HK-2 (cell line): ENCODE measurements at regions not wholly inside any gene's neighbourhood (a gene's known extent, or its start where the extent isn't known, plus 50 kb on each side); places are given as distances from the start of the nearest gene placed in this dataset.
A peak's percentile ranks its signal among the peaks of the same experiment; 100 is the strongest.
"Not testable (repeated sequence)": the region's sequence is repeated elsewhere in the genome, so short reads cannot be mapped to it uniquely, and the experiment has no call there.

Experiments
- DNase-seq: peaks from one replicate; pipeline ENCODE4 v3.0.0-alpha.2; 2018; ENCODE audit not compliant: unreplicated experiment

DNA sequence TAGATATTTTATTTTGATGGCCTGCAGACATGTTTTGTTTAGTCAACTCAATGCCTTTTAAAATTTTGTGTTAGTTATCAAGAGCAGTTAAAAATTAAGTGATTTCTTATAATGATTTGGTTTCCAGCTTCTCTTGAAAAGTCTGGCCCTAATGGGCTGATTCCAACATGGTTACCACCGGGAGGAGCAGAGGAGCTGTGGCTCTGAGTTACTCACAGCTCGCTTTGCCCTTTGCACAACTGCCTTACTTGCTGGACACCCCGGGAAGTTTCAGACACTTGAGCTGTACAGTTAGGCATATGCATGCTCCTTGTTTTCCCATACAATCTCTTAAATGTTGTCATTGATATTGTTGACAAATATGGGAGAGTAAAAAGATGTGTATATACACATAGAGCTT is 173.1 kb upstream of the MMS22L start:
- DNase-seq, result no peak

DNA sequence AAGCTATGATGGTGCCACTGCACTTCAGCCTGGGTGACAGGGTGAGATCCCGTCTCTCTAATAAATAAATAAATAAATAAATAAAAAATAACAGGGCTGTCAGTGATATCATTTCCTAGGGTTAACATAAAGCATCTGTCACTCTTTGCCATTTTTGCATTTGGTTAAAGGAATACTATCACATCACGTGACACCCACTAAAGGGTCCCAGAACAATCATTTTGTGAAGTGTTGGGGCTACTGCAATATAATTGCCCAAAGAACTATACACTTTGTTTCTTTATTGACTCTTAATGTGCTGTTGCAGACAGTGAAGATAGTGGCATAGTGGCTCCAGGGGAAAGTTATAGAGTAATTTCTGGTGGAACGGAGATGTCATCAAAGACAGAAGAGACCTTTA is 176.5 kb upstream of the MMS22L start:
- no peak for DNase-seq

DNA sequence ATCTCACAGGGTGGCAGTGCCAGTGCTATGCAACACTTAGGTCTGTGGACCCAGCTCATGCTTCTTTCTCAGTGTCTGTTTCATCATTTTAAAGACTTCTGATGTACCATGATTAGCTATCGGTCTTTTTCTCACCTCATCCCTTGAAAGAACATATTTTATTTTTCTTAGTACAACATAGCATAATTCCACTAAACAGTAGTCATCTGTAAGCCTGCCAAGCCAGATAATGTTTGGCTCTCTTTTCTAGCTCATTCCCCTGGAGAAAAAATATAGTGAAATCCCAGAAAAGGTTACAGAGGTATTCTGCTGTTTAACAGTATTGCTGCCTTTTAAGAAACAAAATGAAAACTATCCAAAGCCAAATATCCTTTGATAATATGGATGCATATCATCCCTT is 177.0 kb upstream of the MMS22L start:
- DNase-seq, result no peak

DNA sequence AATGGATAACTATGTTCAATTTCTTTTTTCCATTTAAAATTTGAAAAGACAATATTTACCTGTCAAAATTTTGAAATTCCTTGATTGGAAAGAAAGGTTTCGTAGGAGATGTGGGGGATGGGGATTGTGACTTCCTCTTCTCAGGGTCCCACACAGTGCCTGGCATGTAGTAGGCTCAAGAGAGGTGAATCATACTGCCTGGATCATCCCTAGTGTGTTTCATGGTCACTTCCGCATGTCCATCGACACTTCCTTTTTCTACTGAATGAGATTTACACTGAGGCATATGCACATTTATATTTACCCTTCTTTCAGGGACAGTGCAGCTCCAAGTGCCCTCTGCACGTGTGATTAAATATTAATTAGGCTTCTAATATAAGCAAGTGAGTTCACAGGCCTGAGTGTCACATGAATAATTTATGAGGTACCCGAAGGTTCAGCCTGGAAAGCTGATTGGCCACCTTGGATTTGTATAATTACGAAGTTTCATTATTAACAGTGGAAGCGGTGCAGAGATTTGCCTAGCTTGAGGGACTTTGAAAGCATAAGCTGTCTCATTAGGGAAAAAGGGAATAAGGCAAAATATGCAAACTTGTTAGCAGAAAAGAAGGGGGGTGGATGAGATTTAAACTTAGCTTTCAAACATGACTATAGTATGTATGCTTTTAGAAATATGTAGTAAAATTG is 177.5 kb upstream of the MMS22L start:
- DNase-seq, result no peak

DNA sequence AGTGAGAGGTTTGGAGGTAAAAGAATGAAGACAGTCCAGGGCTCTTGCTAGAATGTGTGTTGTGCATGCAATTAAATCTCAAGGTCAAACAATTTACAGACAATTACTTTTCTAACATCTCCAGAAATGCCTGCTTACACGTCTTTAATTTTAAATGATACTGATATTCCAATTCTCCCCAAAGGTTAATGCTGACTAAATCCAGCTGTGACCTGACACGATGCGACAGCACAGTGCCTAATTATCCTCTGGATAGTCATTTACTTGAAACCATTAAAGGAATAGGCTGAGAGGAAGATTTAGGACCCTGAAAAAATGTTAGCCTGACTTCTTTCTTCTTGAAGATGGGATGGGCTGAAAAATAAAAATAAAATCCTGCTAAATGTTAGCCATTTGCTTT is 178.2 kb upstream of the MMS22L start:
- DNase-seq, result no peak

DNA sequence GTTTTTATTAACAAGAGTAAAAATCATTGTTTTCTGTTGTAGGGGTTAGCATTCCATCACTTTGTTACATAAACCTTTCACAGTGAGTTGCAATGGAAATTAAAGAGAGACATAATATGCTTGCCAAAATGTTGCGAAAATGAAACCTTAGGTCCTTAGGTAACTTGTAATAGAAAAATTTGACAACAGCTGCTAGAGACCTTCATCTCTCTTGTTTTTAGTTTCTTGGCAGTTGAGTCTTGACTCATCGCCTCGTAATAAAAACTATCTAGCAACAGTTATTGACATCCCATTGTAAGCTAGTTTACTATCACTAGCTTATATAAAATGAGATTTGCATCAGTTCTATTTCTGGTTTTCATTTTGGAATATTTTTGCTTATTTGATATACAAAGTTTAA is 179.0 kb upstream of the MMS22L start:
- DNase-seq, result no peak

DNA sequence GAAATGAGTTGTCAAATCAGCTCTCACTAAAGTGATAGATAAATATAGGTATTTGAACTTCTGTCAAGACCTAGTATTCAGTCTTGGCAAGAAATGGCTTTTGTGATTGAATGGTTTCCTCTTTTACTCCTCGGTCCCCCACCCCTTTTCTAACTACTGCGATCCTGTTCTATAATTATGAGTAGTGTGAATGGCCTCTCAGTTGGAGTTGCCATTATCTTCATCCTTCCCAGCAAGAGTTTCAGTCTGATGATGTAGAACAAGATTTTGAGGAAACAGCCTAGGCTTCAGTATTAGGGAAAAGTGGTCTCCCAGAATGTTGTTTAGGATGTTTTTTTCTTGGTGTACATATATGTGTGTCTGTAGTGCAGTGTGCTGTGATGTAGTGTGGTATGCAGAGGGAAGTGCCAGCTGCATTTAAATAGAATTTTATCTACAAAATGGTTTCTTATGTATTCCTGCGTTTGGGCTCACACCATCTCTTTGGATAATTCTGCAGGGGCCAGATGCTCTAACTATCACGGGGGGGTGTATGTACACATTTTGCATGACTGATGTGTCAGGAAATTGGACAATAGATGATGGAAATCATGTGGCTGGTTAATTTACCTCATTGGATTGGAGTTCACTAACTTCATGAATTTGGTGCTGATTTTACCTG is 180.1 kb upstream of the MMS22L start:
- no peak for DNase-seq

DNA sequence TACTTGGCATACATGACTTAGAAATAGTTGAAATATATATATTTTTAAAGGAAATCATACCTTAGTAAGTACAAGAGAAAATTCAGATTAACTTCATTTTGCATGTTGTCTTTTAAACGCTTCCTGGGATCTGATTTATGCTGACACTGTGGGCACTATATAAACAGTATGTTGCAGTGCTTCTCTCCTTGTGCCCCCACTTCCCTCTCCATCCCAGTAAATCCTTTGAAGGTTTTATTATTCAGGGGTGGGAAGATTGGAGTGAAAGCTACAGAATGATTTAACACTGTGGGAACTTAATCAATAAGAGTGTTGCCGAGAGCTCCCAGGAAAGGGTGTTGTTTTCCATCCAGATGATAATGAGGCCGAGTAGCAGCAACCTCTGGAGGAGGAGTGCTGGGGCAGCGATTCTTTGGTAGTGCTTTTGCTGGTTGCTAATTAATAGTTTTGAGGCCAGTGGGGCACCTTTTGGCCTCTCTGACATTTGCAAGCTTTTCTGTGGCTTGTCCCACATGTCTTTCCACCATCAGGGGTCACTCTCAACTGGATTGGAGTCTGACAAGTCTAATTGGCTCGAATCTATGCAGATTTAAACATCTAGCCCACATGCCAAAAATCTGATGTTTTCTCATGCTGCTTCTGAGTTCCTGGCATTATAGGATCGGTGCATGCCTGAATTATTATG is 183.0 kb upstream of the MMS22L start:
- no peak for DNase-seq

DNA sequence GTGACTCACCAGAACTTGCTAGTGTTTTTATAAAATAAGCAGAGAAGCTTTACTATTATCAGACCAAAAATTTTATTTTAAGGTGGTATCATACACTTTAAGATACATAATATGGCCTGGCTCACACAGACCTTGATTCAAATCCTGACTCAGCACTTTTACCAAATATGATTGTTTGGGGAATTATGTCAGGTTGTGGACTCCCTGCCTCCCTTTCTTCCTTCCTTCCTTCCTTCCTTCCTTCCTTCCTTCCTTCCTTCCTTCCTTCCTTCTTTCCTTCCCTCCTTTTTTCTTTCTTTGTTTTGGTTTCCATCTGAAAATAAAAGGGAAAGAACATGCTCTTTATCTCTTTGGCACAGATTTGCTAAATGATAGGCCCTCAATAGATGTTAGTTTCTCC is 186.0 kb upstream of the MMS22L start:
- DNase-seq, result no peak

DNA sequence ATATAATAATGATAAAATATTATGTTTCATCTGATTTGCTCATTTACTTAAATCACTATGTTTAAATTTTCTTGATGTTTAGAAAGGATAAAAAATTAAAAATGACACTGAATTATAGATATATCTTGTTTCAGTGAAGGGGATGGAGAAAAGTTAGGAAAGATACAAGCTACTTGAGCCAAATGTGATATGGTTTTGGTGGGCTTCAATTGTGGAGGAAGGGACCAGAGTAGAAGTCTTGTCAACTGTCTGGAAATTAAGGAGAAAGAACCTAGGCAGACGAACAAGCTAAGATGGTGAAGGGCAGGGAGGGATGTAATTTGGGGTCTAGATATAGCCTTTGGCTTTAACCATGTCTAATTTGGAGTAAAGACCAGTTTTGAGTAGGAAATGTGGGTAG is 186.4 kb upstream of the MMS22L start:
- no peak for DNase-seq

DNA sequence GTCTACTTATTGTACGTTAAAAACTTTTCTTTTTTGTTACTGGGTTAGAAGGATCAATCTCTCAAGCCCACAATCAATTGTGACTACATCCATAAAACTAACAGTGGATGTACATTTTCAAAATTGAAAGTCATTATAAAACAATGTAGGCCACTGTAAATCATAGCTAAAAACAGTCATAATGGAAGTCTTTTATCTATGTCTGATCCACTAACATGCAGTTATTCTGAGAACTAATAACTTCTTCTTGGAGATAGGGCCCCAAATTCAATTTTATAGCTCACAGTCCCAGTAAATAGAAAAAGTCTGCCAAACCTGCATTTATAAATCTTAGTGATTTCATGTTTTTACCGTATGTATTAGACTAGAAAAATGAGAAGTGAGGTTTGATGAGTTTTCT is 187.3 kb upstream of the MMS22L start:
- no peak for DNase-seq

DNA sequence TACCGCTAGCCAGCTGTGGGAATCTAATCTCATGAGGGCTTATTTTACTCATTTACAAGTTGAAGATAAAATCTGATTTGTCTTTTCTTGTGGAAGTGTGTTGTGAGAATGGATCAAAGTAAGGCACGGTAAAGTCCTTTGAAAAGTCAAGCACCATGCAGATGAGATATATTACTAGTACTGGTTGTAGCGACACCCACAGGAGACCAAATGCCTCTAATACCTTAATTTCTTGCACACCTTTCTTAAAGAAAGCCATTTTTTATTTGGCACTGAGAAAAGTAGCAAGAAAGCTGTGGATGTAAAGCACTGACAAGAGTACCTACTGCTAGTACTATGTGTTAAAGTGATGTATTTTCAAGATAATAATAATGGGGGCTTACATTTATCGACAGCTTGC is 191.0 kb upstream of the MMS22L start:
- DNase-seq, result no peak

DNA sequence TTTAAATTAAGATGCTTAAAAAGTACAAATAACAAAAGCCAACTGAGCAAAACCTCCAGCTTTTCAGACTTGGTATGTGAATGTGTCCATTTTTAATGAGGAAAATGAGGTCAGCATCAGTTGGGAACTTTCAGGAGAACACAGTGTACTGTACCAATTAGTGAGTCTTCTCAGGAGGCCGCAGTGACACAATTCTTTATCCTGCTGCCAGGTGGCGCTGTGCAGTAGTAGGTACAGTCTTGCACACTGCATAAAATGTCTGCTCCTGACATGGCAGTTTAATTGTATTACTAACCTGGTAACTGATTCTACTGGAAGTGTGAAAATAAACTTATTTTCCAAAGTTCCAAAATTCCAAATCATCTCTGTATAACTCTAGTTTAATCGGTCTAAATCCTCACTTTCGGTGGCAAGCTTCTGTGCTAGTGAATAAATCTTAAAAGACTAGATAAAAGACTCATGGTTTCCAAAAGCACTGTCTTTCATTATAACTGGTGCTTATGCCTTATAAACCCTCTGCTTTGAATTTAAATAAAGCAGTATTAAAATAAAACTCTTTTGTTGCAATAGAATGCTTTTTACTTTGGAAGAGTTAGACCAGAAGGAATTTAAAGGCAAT is 214.8 kb upstream of the MMS22L start:
- peak; percentile 58 for DNase-seq

DNA sequence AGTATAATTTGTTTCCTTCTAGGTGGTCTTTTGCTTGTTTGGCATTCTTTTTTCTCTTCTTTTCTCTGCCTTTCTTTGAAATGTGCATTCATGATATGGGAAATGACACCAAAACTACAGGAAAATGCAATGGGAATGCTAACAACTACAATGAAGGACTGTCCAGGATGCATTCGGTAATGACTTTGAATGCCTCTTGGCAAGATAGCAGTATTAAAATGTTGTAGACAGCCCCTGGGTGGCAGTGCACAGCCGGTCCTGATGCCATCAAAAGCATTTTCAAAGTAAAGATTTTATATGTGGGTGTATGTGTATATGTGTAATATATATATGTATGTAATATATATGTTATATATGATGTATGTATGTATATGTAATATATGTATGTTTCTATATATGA is 218.8 kb upstream of the MMS22L start:
- DNase-seq, result no peak

DNA sequence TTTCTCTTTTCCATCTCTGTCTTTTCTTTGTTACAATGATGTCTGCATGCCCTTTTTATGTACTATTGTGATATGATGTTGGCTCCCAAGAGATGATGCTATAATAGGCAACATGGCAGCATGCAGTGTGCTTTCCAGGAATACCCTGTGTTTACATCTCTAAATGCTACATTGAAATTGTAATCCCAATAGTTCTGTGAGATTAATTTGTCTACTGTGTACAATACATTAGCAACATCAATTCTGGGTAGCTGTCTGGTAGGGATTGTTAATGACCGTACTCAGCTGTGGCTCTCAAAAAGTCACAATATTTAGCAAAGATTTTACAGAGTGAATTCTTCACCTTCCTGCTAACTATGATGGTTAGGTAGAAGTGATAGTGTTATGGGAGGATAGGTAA is 225.6 kb upstream of the MMS22L start:
- no peak for DNase-seq

DNA sequence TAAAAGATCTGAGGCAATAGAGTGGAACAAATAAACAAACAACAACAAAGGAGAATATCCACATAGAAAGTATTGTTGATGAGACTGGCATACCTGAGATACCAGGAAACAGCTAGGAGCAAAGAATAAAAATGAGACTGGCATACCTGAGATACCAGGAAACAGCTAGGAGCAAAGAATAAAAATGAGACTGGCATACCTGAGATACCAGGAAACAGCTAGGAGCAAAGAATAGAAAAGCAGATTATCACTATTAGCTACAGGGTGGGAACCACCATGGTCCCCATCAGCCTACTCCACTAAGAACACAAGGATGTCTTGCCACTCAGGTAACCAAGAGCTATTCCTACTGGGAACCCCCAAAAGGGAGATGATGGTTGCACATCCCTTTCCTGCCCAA is 230.2 kb upstream of the MMS22L start:
- DNase-seq, result not testable (repeated sequence)

DNA sequence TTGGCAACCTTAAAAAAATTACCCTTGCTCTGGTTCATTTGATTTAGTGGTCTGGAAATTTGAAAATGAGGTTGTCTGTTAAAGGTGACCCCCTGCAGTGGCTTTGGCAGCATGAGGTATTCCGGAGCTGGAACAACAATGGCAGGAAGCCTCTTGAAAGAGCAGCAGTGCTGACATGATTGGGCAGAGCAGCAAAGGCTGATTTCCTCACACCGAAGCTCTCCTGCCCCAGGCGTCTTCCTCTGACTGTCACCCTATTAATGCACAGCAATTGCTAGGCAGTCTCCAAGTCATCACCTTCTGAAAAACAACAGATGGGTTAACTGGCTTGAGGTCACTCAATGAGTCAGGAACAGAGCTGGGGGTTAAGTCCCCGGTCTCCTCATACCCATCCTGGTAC is 241.8 kb upstream of the MMS22L start:
- DNase-seq, result no peak

DNA sequence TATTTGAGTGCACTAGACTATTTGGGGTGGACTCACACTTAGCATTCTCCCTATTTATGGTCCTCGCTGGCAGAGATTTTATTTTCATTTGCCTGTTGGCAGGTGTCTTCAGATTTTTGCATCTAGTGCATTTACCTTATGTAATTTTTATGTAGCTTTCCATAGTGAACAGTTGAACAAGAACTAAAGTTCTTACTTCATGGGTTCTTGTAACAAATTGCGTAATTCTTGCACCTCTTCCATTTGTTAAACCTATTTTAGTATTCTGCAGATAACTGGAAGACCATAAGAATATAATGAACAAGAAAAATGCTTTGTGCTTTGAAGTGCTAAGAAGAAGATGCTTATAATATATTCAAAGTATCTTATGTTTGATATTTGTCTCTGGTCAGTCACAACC is 252.8 kb upstream of the MMS22L start:
- DNase-seq, result no peak

DNA sequence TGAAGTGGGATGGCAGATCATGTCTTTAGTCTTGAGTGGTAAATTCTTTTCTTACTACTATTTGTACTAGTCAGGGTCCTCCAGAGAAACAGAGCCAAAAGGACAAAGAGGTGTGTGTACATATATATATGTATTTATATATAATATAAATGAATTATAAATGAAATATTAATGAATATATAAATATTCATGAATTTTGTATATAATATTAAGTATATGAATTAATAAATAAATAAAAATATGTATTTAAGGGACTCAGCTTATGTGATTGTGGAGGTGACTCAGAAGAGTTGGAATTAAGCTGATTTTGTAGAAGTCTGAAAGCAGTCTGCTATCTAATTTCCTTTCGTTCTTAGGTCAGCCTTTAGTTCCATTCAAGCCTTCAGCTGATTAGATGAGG is 265.3 kb upstream of the MMS22L start:
- no peak for DNase-seq

DNA sequence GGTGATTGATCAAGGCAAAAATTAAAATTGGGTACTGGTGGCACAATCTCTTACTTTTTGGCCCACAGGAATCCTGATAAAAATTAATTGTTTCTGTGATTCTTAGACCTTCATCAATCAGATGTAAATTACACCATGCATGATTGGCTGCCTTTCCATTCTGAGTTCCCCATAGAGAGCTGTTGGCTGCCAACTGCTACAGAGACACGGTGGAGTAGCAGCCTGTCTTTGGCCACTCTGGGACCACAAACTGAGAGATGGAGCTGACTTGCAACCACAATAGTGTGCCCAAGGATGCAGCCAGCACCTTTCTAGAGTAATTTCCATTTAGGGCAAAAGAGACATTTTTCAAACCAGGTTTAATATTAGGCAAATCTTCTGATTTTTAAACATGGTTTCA is 274.3 kb upstream of the MMS22L start:
- DNase-seq, result no peak

DNA sequence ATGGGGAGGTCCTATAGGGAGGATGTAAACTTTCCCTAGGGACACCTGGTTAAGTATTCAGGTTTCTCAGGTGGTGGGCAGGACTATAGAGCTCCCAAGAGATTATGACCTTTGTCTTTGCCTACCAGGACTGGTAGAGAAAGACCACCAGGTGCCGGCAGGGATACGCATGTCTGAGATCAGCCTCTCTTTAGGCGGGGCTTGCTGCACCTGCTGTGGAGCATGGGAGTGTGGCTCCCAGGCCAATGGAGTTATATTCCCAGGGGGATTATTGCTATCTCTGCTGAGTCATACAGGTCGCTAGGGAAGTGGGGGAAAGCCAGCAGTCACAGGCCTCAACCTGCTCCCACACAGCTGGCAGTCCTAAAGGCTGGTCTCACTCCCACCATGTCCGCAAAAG is 280.5 kb upstream of the MMS22L start:
- no peak for DNase-seq

DNA sequence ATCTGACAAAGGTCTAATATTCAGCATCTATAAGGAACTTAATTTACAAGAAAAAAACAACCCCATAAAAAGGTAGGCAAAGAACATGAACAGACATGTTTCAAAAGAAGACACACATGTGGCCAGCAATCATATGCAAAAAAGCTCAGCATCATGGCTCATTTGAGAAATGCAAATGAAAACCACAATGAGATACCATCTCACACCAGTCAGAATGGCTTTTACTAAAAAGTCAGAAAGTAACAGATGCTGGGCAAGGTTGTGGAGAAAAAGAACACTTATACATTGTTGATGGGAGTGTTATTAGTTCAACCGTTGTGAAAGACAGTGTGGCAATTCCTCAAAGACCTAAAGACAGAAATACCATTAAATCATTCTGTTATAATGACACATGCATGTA is 289.9 kb upstream of the MMS22L start:
- DNase-seq, result no peak

DNA sequence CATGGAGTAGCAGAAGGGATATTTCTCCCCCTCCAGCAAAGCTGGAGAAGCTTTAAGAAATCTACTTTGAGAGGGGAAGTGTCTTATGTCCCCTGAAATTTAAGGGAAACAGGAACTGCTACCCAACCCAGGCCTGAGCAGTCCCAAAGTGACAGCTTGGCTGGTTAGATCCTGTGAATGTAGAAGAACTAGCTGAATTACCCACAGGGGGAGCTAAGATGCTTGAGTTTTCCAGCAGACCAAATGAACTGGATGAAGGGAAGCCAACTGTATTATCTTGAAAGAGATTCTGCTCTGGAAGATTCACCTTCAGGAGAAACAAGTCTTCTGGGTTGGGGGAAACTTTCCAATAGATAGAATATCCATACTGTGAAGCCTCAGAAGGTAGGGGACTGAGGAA is 303.3 kb upstream of the MMS22L start:
- no peak for DNase-seq
